ENCODE measurements at regions not wholly inside any gene's neighbourhood (a gene's known extent, or its start where the extent isn't known, plus 50 kb on each side); places are given as distances from the start of the nearest gene placed in this dataset.

- no peak for DNase-seq (ENCODE audit: low read depth)
Measured at GRCh38 chr22:49161002-49161850, 666.4 kb downstream of the BRD1 start.

DNA sequence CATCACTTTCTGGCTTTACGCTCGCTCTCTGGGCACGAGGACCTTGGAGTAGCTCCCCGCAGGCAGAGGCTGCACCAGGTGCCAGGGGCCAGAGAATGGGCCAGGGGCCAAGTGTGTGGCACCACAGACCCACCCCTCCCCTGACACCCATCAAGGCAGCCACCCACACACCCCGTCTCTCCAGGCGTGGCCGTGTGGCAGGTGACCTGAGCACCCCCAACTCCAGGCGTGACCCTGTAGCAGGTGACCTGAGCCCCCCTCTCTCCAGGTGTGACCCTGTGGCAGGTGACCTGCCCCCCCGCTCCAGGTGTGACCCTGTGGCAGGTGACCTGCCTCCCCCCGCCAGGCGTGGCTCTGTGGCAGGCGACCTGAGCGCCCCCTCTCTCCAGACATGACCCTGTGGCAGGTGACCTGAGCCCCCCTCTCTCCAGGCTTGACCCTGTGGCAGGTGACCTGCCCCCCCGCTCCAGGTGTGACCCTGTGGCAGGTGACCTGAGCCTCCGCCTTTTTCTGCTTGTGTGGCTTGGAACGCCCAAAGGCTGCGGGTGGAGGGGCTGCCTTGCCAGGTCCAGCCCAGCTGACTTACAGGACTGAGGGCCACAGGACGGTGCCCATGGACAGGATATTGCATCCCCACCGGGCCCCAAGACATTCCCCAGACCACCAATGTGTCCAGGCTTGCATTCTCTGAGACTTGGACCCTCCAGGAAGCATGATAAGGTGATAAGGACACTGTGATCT is 667.2 kb downstream of the BRD1 start:
- no peak for DNase-seq (ENCODE audit: low read depth)

DNA sequence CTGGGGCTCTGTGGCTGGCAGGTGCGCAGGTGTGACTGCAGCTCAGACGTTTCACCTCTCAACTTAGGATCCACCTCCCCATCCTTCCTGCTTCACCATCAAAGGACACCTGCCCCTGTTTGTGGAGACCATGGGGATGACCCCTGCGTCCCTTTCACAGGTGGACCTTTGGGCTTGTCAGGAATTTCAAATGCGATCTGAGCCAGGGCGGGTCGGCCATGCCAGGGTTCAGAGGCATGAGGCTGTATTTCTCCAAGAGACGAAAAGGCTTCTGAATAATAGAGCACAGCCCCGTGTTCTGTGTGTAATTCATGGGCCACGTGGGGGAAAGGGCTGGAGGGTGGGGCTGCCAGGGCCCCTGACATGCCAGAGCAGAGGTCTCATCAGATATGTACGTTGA is 668.0 kb downstream of the BRD1 start:
- DNase-seq (ENCODE audit: low read depth) = no peak

- DNase-seq (ENCODE audit: low read depth) = no peak
Measured at GRCh38 chr22:49158741-49159564, 668.7 kb downstream of the BRD1 start.

DNA sequence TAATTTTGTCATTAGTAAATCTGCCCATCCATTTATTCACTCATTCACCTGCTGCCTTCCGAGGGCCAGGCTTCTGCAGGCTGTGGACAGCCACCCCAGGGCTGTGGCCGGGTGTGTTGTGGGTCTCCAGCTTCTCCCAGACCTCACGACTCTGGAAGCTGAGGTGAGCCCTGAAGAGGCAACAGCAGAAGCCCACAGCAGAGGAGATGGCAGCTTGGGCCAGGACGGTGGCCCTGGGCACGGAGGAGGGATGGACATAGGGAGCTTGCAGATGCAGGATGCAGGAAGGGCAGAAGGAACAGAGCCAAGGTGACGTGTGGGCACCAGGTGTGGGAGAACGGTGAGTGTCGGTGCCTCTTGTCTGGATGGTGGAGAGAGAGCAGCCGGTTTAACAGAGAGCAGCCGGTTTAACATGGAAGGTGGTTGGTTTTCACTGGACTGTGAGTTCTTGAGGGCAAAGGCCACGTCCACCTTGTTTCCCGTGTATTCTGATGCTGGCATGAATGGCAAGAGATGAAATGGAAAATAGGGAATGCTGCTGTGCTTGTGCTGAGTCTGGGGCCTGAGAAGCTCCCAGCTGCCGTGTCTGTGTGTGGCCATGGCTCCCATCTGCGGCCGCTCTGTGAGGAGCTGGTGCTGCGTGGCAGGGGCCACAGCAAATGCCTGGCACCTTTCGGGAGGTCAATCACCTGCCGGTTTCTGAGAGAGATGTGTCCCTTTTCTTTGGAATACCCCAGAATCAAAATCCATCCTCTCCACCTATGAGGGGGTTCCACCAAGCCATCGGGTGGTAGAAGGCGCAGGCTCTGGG is 669.9 kb downstream of the BRD1 start:
- DNase-seq (ENCODE audit: low read depth) = no peak

DNA sequence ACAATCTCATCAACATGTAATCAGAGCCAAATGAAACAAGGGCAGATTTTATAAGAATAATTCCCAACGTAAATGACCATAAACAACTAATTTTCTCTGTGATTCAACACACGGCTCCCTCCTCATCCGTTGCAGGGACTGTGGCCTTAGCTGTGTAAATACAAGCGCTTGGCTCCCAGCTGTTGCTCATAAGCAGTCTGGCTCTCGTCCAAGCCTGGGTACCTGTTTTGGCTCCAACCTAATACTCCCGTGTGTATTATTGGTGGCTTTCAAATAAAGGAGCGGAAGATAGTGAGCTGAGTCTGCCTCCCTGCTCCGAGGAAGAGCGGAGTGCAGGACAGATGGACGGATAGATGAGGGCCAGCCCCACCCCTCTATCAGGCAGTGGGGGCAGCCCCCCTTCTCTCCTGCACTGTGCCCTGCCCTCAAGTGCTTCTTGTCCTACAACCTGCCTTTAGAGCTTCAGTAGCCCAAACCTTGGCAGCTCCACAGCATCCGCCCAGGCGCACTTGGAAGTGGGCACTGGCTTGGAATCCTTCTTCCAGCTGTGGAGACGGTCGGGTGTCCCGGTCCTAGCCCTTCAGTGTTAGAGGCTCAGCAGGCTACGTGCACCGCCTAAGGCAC is 670.9 kb downstream of the BRD1 start:
- no peak for DNase-seq (ENCODE audit: low read depth)

DNA sequence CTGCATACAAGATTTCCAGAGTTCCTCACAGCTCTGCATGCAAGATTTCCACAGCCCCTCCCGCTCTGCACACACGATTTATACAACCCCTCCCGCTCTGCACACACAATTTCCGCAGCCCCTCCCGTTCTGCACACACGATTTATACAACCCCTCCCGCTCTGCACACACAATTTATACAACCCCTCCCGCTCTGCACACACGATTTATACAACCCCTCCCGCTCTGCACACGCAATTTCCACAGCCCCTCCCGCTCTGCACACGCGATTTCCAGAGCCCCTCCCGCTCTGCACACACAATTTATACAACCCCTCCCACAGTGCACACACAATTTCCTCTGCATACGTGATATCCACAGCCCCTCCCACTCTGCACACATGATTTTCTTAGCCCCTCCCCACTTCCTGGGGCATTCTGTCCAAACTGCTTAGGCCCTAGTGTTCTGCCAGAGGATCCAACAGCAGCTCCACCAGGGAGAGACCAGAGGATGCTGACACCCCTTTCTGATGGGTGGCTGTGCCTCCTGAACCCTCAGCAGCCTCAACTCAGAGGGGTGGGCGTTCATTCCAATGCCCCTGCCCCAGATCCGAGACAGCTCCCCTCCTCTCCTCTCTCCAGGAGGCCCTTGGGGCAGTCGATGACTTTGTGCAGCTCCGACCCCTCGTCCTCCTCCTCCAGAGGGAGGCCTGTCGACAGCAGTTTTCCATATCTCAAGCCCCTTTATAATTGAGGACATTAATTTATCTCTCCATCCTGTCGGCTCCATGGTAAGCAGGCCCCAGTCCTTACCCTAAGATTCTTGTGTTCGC is 671.7 kb downstream of the BRD1 start:
- no peak for DNase-seq (ENCODE audit: low read depth)

DNA sequence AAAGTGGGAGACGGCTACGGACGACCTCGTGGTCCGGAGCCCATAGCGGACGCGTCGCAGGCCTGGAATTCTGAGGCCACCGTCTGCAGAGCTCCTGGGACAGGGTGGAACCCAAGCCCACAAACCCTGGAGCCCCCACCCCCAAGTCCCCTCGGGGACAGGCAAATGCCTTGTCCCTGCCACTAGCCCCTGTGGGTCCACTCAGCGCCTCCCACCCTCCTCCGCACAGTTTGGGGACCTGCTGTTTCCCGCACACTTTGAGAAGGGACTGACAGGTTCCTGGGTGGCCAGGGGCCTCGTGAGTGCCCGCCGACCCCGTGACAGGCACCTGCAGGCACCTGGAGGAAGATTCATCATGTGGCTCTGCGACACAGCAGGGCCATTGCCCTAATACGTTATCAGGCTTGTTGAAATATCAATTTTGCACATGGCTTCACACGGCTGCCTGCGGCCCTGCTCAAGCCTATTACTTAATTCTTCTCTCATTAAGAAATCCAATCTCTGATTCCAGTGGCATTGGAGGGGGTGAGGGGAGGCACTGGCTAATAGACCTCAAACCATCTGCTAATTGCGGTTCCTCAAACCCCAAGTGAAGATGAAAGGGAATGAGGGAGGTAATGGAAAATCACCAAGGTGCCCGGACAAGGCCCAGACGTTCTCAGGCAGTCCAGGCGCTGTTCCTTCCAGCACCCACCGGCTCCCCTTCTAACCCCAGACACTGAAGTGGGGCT is 672.5 kb downstream of the BRD1 start:
- DNase-seq (ENCODE audit: low read depth) = no peak

DNA sequence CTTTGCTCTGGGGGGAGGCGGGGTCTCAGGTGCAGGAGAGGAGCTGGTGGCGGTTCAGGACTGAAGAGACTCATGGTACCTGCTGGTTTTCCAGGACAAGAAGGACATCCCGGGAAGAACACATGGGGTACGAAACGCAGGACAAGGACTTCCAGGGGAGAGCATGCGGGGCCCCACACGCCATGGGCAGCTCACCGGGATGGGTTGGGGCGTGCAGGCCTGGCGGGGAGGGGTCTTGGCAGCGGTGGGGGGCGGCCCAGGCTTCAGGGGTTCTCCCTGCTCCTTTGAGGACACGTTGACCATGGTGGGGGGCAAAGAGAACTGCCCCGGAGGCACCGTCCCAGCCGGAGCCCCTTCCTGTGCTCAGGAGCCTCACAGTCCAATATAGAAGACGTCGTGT is 673.2 kb downstream of the BRD1 start:
- DNase-seq (ENCODE audit: low read depth) = no peak

- no peak for DNase-seq (ENCODE audit: low read depth)
Measured at GRCh38 chr22:49153921-49154320, 673.8 kb downstream of the BRD1 start.

DNA sequence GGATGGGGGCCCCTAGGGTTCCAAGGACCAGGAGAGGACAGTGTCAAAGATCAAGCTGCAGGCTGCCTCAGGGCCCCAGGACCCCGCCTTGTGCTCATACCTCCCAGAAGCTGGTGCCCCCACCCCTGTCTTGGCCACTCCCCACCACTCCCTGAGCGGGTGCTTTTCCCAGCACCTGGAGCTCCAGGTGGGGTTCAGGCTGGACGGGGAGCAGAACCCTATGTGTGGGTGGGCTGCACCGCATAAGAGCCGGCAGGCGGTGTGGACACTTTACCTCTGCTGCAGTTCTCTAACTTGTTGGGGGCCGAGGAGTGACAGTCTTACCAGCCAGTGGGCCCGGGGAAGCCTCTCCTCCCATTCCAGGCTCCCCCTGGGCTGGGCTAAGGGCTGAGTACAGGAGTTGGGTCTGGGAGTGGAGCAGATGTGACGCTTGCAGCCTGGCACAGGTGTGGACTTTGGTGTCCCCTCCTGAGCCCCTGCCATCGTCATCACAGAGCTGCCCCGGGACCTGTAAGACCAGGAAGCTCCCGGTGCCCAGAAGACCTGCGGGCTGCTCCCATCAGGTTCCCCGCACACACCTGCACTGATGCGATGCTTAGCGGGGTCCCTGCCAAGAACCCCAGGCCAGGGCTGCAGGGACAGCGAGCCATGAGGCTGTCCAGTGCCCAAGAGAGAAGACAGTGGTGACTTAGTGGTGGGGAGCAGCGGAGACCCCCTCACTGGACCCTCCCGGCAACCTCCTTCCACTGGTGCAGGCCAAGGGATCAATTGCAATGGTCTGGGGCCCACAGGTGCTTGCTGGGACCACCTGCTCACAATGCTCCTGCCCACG is 674.5 kb downstream of the BRD1 start:
- no peak for DNase-seq (ENCODE audit: low read depth)

DNA sequence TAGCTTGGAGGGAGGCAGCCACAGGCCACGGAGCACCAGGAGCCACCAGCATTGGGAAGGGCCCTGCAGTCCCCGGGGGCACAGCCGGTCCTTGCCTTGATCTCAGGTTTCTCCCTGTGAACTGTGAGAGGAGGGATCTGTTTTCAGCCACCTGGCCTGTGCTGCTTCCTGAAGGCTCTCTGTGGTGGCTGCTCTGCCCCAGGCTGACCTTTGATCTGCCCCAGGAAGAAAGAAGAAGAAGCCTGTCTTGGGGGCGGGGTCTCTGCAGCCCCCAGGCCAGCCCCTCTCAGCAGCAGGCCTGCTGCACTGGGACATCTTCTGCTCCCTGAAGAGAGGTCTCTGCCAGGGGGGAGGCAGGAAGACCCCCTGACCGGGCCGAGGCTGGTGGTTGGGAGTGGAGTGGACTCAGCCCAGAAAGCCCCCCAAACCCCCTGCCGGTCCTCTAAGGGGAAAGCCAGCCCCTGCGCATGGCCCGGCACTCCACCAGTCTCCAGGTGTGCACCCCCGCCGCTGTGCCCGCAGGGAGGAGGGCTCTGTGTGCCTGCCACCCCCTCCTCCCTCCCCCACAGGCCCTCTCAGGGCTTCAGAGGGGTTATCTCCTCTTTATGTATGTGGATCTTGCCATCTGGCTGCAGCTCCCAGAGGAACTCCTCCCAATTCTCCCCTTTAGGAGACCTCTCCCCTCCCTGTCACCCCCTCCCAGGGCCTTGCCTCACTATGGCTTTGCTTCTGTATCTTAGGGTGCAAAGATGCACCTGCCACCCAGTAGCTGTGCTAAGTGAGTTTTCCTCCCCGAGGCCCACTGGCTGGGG is 675.3 kb downstream of the BRD1 start:
- no peak for DNase-seq (ENCODE audit: low read depth)

DNA sequence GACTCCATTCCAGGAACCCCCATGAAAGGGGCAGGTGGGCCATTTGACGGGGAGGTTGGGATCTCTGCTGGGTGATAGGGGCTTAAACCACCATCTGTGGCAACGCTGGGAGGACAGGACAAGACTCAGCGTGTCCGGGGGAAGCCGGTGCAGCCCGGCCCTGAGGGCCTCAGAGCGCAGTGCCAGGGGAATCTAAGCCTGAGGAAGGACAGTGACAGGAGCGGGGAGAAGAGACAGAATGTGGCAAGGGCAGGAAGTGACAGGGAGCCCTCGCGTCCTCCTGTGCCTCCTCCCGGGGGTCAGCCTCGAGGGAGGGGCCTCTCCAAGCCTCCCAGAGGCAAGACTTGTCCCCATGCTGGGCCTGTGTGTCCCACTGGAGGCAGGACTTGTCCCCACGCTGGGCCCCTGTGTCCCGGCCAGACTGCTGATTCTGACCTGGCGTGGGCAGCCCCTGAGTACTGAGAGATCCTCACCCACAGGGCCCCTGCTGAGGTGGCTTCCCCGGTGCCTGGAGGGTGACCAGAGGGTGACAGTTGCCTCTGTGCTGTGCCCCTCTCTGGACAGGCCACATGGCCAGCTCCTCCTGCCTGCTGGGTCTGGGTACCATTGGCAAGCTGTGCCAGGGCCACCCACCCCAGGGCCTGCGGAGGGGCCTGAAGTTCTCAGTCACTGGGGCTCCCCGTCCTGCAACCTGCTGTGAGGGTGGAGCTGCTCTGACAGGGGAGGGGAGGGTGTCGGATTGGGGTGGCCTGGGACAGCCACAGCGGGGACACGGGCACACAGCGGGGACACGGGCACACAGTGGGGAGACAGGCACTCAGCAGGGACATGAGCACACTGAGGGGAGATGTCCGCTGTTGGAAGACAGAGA is 676.2 kb downstream of the BRD1 start:
- no peak for DNase-seq (ENCODE audit: low read depth)

DNA sequence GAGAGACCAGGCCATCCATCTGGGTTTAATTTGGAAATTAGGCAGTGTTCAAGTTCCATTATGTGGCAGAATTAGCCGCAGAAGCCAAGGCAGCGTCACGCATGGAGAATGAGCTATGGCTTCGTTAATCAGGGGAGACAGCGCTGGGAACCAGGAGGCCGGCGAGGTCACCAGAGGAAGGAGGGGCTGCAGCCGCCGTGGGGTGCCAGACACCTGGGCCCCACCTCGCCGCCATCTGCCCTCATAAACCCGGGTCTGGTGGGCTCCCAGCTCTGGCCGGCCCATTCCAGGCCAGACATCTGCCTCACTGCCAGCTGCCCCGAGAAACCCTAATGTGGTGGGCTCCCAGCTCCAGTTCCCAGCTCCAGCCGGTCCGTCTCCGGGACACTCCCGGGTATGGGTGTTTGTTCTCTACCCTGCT is 676.9 kb downstream of the BRD1 start:
- no peak for DNase-seq (ENCODE audit: low read depth)

DNA sequence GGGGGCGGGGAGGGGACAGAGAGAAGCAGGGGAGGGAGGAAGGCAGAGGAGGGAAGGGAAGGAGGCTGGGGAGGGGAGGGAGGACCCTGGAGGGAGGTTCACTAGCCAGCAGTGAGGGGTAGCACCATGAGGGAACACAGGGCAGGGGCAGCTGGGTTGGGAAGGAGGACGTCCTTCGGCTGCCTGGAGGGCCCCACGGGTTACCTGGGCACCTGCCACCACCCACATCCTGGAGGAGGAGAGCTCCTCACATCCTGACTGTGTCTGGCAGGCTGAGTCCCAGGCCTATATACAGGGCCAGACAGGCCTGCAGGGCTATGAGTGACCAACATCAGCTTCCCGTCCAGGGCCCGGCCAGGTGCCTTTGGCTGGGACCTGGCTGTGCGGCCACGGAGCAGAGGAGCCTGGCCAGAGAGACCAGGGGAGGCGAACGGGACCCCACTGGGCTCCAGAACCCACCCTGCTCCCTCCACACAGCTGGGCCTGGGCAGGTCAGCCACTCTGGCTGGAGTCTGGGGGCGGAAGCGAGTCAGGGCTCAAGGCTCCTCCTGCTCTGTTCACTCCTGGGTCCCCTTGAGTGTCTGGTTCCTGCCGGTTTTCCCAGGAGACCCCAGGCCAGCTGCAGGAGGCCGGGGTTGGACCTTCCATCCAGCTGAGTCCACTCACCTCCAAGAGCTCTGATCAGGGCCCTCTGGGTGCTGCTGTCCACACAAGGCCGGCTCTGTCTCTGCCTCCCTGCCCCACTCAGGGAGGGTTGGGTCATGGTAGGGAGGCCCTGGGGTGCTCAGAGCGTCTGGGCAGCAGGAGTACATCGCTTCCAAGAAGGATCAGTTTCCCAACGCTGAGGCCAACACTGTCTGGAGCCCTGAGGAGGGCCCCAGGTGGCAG is 677.7 kb downstream of the BRD1 start:
- DNase-seq (ENCODE audit: low read depth) = no peak
